K562 (cell line): ENCODE measurements at regions not wholly inside any gene's neighbourhood (a gene's known extent, or its start where the extent isn't known, plus 50 kb on each side); places are given as distances from the start of the nearest gene placed in this dataset.

Source experiments
- ATAC-seq: fragments of 200-7000 bp; cut with Tn5 transposase; 3 replicates; pipeline ENCODE4 v1.9.1; 2020; ENCODE audit warnings: moderate library complexity
- BruUV-seq: library from RNA; stranded (reverse); fragments of 400-500 nt; replicated peaks from 2 replicates; lab custom pipeline; 2021; lab: Mats Ljungman, UMichigan
- CTCF ChIA-PET: fragments of 300-600 bp; formaldehyde crosslinking; extraction: SDS; loops from one replicate; lab custom pipeline; 2021; ENCODE audit warnings: low intra/inter-chr PET ratio; lab: Yijun Ruan, JAX
- POLR2A ChIA-PET: fragments of 300-600, 350-650 bp; sonication (Branson Sonifier 250); formaldehyde crosslinking; extraction: SDS; loops from one replicate; lab custom pipeline; 2021; ENCODE audit warnings: antibody characterized with exemption, inconsistent platforms; lab: Yijun Ruan, JAX
- DNase-seq, 4 experiments: peaks; one replicate each; pipeline versions ENCODE4 v3.0.0 to v3.0.0-alpha.2; 2011 to 2018; ENCODE audit warnings: low spot score in 3 of 4, mixed read lengths in 3 of 4; ENCODE audit errors: extremely low read depth in 1 of 4
- FAIRE-seq: peaks from 2 replicates; lab custom pipeline; 2011; peaks lifted over from hg19 to GRCh38; lab: Jason Lieb, UNC
- H2AFZ ChIP-seq: 2 replicates; pipeline ENCODE4 v1.6.0; 2011; ENCODE audit warnings: low read depth, low read length, control low read depth, inconsistent platforms
- H3K27ac ChIP-seq: fragments of 200-600 bp; 3 replicates; pipeline ENCODE4 v1.8.0; 2011; ENCODE audit warnings: low read depth, mild to moderate bottlenecking, control low read depth, inconsistent platforms, low read length, moderate library complexity, mixed read lengths; ENCODE audit errors: extremely low read depth
- H3K27me3 ChIP-seq, 2 experiments: fragments of 300-600 bp in 1 of 2; 2 replicates in 1 of 2; 3 replicates in 1 of 2; pipeline versions ENCODE4 v1.6.0 to v1.8.0; 2011; ENCODE audit warnings: inconsistent platforms in 2 of 2, low read length in 2 of 2, mild to moderate bottlenecking in 1 of 2, mixed read lengths in 1 of 2, moderate library complexity in 1 of 2; ENCODE audit not compliant: control insufficient read depth in 2 of 2, insufficient read depth in 2 of 2
- H3K36me3 ChIP-seq: fragments of 300-600 bp; 3 replicates; pipeline ENCODE4 v1.8.0; 2011; ENCODE audit warnings: mild to moderate bottlenecking, low read length, inconsistent platforms; ENCODE audit not compliant: control insufficient read depth, insufficient read depth
- H3K4me1 ChIP-seq, 2 experiments: fragments of 200-600 bp in 1 of 2; replicated peaks in 1 of 2; 2 replicates in 1 of 2; 3 replicates in 1 of 2; pipeline versions ENCODE4 v1.5.1 to v1.8.0; 2011; ENCODE audit warnings: inconsistent platforms in 2 of 2, low read length in 2 of 2, mild to moderate bottlenecking in 1 of 2, mixed read lengths in 1 of 2, moderate library complexity in 1 of 2; ENCODE audit not compliant: control insufficient read depth in 2 of 2, insufficient read depth in 2 of 2
- H3K4me2 ChIP-seq: 2 replicates; pipeline ENCODE4 v1.6.1; 2011; ENCODE audit warnings: low read length, control low read depth, inconsistent platforms, mixed read lengths; ENCODE audit not compliant: insufficient read depth
- H3K4me3 ChIP-seq: fragments of 200-600 bp; sonication (generic), shearing (Covaris generic); 2 replicates; pipeline ENCODE4 v1.5.1; 2016; ENCODE audit warnings: control low read depth, inconsistent platforms
- H3K79me2 ChIP-seq: fragments of 200-600 bp; 3 replicates; pipeline ENCODE4 v1.8.0; 2011; ENCODE audit warnings: low read length, inconsistent platforms; ENCODE audit not compliant: control insufficient read depth, insufficient read depth
- H3K9ac ChIP-seq, 2 experiments: 2 replicates each; pipeline versions ENCODE4 v1.6.0 to v1.6.1; 2011; ENCODE audit warnings: low read depth in 2 of 2, low read length in 2 of 2, control low read depth in 1 of 2, inconsistent platforms in 1 of 2, mild to moderate bottlenecking in 1 of 2, mixed read lengths in 1 of 2; ENCODE audit not compliant: insufficient read depth in 1 of 2
- H3K9me1 ChIP-seq: one replicate; pipeline ENCODE4 v1.6.0; 2011; ENCODE audit warnings: inconsistent platforms, mild to moderate bottlenecking, low read length, moderate library complexity; ENCODE audit not compliant: control insufficient read depth, insufficient read depth
- H3K9me3 ChIP-seq: replicated peaks from 2 replicates; pipeline ENCODE4 v1.5.1; 2011; ENCODE audit warnings: low read depth, low read length, inconsistent platforms; ENCODE audit not compliant: control insufficient read depth, insufficient read depth
- H4K20me1 ChIP-seq: replicated peaks from 2 replicates; pipeline ENCODE4 v1.6.1; 2011; ENCODE audit warnings: low read length, inconsistent platforms, mixed read lengths; ENCODE audit not compliant: control insufficient read depth, insufficient read depth
- DNMT1 ChIP-seq: fragments of 450-650 bp; IDR thresholded peaks from 2 replicates; pipeline ENCODE4 v1.6.1; 2016; ENCODE audit warnings: antibody characterized with exemption, mild to moderate bottlenecking
- HDAC6 ChIP-seq: IDR thresholded peaks from 2 replicates; pipeline ENCODE4 v1.6.1; 2012; ENCODE audit warnings: low read depth, mild to moderate bottlenecking, control low read depth, inconsistent platforms, low read length, moderate library complexity
- MTF1 ChIP-seq: fragments of 250-450 bp; sonication (Bioruptor Pico); IDR thresholded peaks from 2 replicates; pipeline ENCODE4 v1.9.0; 2021; ENCODE audit warnings: moderate library complexity, mild to moderate bottlenecking, inconsistent platforms, borderline replicate concordance
- RBM34 ChIP-seq: fragments of 200-400 bp; formaldehyde crosslinking; IDR thresholded peaks from 2 replicates; pipeline ENCODE4 v1.6.1; 2018; ENCODE audit warnings: low read length, borderline replicate concordance; ENCODE audit not compliant: insufficient read depth
- SIX5 ChIP-seq, 2 experiments: IDR thresholded peaks; 2 replicates each; pipeline ENCODE4 v1.6.1; 2011; ENCODE audit warnings: low read length in 2 of 2, borderline replicate concordance in 1 of 2, low read depth in 1 of 2, mild to moderate bottlenecking in 1 of 2, moderate library complexity in 1 of 2; ENCODE audit not compliant: insufficient read depth in 1 of 2
- SLC30A9 ChIP-seq: fragments of 250-450 bp; sonication (Bioruptor Pico); IDR thresholded peaks from 2 replicates; pipeline ENCODE4 v1.8.0; 2022; ENCODE audit warnings: mild to moderate bottlenecking, moderate library complexity
- TAF9B ChIP-seq: fragments of 450-650 bp; IDR thresholded peaks from 2 replicates; pipeline ENCODE4 v1.6.1; 2018; ENCODE audit warnings: mild to moderate bottlenecking; ENCODE audit not compliant: partially characterized antibody
- YY1 ChIP-seq, 3 experiments: IDR thresholded peaks; 2 replicates each; pipeline ENCODE4 v1.6.1; 2011; ENCODE audit warnings: low read length in 2 of 3, mild to moderate bottlenecking in 2 of 3, moderate library complexity in 2 of 3, borderline replicate concordance in 1 of 3, control low read depth in 1 of 3, low read depth in 1 of 3; ENCODE audit not compliant: insufficient read depth in 3 of 3, insufficient replicate concordance in 2 of 3, control insufficient read depth in 1 of 3, insufficient read length in 1 of 3; ENCODE audit errors: extremely low read depth in 1 of 3
- ZNF311 ChIP-seq: fragments of 250-450 bp; sonication (Bioruptor Pico); IDR thresholded peaks from 2 replicates; pipeline ENCODE4 v1.4.0; 2020; ENCODE audit warnings: mild to moderate bottlenecking, moderate library complexity
- ZNF507 ChIP-seq: conservative IDR thresholded peaks from 2 replicates; pipeline ENCODE4 v1.6.1; 2017; ENCODE audit warnings: missing genetic modification characterization, missing compliant biosample characterization
- WGBS: fragments of 100-300 bp; shearing (Covaris generic); methylation state at CpG from one replicate; pipeline ENCODE4 v1.1.6; 2016; ENCODE audit warnings: low coverage, mixed read lengths; ENCODE audit not compliant: insufficient coverage; ENCODE audit errors: missing lambda C conversion rate; 5-methylcytosine and 5-hydroxymethylcytosine counted together
- in situ Hi-C: fragments of 300-500 bp; cut with MboI; formaldehyde crosslinking; loops from 4 replicates; pipeline ENCODE4 v1.15.0; 2018; ENCODE audit warnings: inconsistent platforms, mixed read lengths
- intact Hi-C: fragments of 100-400 bp; cut with micrococcal nuclease; formaldehyde crosslinking; loops from 2 replicates; pipeline ENCODE4 v1.14.2; 2022
- TF ChIP-seq, protein P1 (sequence below): IDR thresholded peaks from 2 replicates; pipeline ENCODE4 v1.6.1; 2014; ENCODE audit warnings: antibody characterized with exemption

- Histone ChIP-seq H3K27me3 (peaks cover 20 to 84% of the 10 kb centered on the region in 2 experiments; a peak in 4 of 5 replicates), H3K9me1 (no peaks in the 10 kb centered on the region), H3K4me3 (no peak overlapping the region), H3K4me2 (no peak overlapping the region), H2AFZ (no peak overlapping the region), H3K36me3 (no peaks in the 10 kb centered on the region), H3K4me1 (peaks cover 0 to 3% of the 10 kb centered on the region in 2 experiments; a peak in 2 of 5 replicates), H4K20me1 (peaks cover 14% of the 10 kb centered on the region), H3K9me3 (no peaks in the 10 kb centered on the region), H3K79me2 (no peaks in the 10 kb centered on the region), H3K27ac (no peak overlapping the region), H3K9ac (no peak overlapping the region)
- ATAC-seq: no peak
- FAIRE-seq: no peak
- ChIA-PET POLR2A (interaction anchor here (1.5 kb wide), 1 partner anchor 10 kb away, joined by 3 read pairs; no protein-coding TSS in a partner anchor), CTCF (no interaction called here)
- DNase-seq: no peak
- WGBS: 0% methylated on average over 19 of the region's 21 CpGs
- in situ Hi-C loops (no loop called here), intact Hi-C loops (no loop called here)
- no TSS peak for BruUV-seq
- TF ChIP-seq RBM34 (no peak), MTF1 (CRISPR knock-in tag) (no peak), YY1 (IDR thresholded peaks at IDR 0.05; ENCODE audit: borderline replicate concordance in 1 of 3, control insufficient read depth in 1 of 3, extremely low read depth in 1 of 3, insufficient read depth in 3 of 3, insufficient read length in 1 of 3, insufficient replicate concordance in 2 of 3, low read depth in 1 of 3, low read length in 2 of 3) (no peak), SLC30A9 (CRISPR knock-in tag) (no peak), ZNF507 (tag) (no peak), DNMT1 (no peak), SIX5 (IDR thresholded peaks at IDR 0.05; ENCODE audit: borderline replicate concordance in 1 of 2, insufficient read depth in 1 of 2, low read depth in 1 of 2, low read length in 2 of 2) (no peak), ZNF311 (CRISPR knock-in tag) (no peak), HDAC6 (no peak), TAF9B (no peak)
- TF ChIP-seq, protein P1, sequence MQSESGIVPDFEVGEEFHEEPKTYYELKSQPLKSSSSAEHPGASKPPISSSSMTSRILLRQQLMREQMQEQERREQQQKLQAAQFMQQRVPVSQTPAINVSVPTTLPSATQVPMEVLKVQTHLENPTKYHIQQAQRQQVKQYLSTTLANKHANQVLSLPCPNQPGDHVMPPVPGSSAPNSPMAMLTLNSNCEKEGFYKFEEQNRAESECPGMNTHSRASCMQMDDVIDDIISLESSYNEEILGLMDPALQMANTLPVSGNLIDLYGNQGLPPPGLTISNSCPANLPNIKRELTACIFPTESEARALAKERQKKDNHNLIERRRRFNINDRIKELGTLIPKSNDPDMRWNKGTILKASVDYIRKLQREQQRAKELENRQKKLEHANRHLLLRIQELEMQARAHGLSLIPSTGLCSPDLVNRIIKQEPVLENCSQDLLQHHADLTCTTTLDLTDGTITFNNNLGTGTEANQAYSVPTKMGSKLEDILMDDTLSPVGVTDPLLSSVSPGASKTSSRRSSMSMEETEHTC: no peak
These were observed 94.9 kb downstream of the RBFOX3 start for GRCh38 chr17:79515646-79516571.
